GM12892 (cell line): ENCODE measurements at regions not wholly inside any gene's neighbourhood (a gene's known extent, or its start where the extent isn't known, plus 50 kb on each side); places are given as distances from the start of the nearest gene placed in this dataset.
"Not testable (repeated sequence)": the region's sequence is repeated elsewhere in the genome, so short reads cannot be mapped to it uniquely, and the experiment has no call there.

Experiments used
- DNase-seq: peaks from one replicate; pipeline ENCODE4 v3.0.0; 2011; ENCODE audit not compliant: insufficient read length
- FAIRE-seq: peaks from 2 replicates; lab custom pipeline; 2011; peaks lifted over from hg19 to GRCh38; lab: Jason Lieb, UNC
- POLR2A ChIP-seq: IDR thresholded peaks from 2 replicates; pipeline ENCODE4 v1.6.1; 2011; ENCODE audit warnings: low read depth, low read length, control low read depth
- POLR2AphosphoS5 ChIP-seq: IDR thresholded peaks from 2 replicates; pipeline ENCODE4 v1.6.1; 2011; ENCODE audit warnings: low read depth, low read length, control low read depth
- TAF1 ChIP-seq: IDR thresholded peaks from 2 replicates; pipeline ENCODE4 v1.6.1; 2011; ENCODE audit warnings: low read depth, mild to moderate bottlenecking, control low read depth, low read length, borderline replicate concordance

- DNase-seq (no peak), FAIRE-seq (no peak)
- TF ChIP-seq POLR2AphosphoS5, result no peak
- TF ChIP-seq TAF1, result no peak
- TF ChIP-seq POLR2A, result no peak
These were observed 426.7 kb upstream of the ARX start for GRCh38 chrX:25442499-25442898.

DNA sequence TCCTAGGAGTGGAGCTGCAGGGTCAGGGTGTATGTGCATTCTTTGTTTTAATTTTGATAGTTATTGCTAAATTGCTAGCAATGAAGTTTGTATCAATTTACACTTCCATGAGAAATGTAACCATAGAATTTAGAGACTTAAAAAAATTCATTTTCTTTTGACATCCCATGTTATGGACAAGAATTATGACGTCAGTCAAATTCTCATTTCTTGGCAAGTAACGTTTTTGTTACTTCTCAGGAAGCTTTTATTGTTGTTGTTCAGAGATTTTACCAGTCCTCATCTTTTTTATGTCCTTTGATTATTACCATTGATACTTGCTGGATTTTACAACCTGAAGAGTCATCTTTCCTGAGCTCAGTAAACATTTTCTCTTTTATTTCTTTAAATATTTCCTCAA lies 417.5 kb upstream of the ARX start:
- FAIRE-seq, result no peak
- TF ChIP-seq POLR2AphosphoS5 (no peak), TAF1 (no peak), POLR2A (no peak)

DNA sequence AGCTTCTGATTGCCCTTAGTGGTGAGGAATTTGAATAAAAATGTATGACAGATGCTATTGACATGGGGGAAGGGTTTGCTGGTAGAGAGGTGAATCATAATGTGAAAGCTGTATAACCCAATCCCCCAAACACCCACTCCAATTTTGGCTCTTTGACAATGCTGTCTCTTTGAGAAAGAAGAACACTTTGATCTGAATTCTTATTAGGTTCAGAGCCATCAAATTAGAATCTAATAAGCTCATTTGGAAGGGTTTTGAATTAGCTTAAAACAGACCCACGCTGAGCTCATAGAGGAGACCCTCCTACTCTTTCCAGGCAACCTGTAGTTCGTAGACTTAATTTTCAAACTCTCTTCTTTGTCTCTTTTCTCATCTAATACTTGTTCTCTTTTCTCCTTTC lies 416.6 kb upstream of the ARX start:
- no peak for TF ChIP-seq POLR2A
- no peak for TF ChIP-seq TAF1
- no peak for TF ChIP-seq POLR2AphosphoS5
- no peak for DNase-seq
- no peak for FAIRE-seq

More for the DNA sequence above, 417.5 kb upstream of the ARX start:
- DNase-seq, result no peak

- DNase-seq (no peak), FAIRE-seq (no peak)
These were observed 412.2 kb upstream of the ARX start for GRCh38 chrX:25427873-25428555.

GRCh38 chrX:25404163-25404562 lies 388.4 kb upstream of the ARX start:
- DNase-seq, FAIRE-seq: not testable (repeated sequence)

More at GRCh38 chrX:25427873-25428555, 412.2 kb upstream of the ARX start:
- TF ChIP-seq POLR2A (no peak), TAF1 (no peak), POLR2AphosphoS5 (no peak)

GRCh38 chrX:25389266-25389665 lies 373.5 kb upstream of the ARX start:
- DNase-seq (no peak), FAIRE-seq (no peak)

GRCh38 chrX:25383196-25383595 lies 367.4 kb upstream of the ARX start:
- TF ChIP-seq TAF1 (no peak), POLR2A (no peak), POLR2AphosphoS5 (no peak)
- DNase-seq, result no peak
- FAIRE-seq, result no peak

More at GRCh38 chrX:25389266-25389665, 373.5 kb upstream of the ARX start:
- TF ChIP-seq POLR2A (no peak), TAF1 (no peak), POLR2AphosphoS5 (no peak)

DNA sequence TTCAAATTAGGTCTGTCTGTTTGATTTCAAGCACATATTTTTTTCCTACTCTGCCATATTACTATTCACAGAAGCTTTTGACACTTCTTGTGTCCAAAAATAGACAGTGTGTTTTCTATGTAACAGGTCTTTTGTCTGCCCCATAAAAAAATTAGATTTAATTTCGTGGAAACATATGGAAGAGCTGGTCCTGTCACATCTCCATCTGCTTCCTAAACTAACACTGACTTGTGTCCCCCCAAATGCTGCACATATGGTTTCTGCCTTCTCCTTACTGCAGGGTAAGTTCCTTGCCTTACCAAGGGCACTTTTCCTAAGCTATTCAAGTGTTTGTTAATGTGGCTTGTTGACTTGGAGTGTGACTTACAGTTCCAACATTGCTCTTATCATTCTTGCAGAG lies 340.7 kb upstream of the ARX start:
- DNase-seq, result no peak
- TF ChIP-seq POLR2AphosphoS5 (no peak), TAF1 (no peak), POLR2A (no peak)
- FAIRE-seq, result no peak

DNA sequence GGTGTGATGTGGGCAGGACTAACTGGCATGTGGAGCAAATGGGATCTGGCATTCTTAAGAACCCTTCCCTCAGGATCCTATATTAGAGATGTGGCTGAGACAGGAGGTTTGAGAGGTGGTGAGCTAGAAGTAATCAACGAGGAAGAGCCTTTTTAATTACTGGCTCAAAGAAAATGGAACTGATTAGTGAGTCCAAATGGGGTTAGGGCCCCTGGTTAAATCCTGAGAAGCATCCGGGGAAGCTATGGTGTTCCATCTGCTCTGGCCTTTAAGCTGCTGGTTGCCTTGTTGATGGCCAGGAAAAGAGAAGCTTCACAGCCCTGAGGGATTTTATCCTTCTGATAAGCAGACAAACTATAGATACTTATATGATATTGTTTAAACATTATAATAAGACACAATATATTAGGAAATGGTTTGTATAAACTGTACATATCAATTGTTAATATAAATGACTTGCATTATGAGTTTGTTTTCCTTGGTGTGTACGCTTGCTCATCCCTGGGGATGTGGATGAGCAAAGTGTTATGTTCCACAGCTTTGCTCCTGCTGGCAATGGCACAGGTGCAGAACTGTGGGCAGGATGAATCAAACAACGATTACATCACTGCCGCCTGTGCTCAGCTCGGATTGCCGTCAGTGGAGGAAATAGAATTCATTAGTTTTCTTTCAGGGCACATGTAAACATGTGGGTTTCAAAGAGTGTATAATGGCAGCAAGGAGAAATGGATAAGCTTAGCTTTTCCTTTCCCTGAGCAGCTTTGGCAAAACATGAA lies 328.6 kb upstream of the ARX start:
- DNase-seq, result no peak
- no peak for FAIRE-seq
- TF ChIP-seq TAF1 (no peak), POLR2AphosphoS5 (no peak), POLR2A (no peak)

DNA sequence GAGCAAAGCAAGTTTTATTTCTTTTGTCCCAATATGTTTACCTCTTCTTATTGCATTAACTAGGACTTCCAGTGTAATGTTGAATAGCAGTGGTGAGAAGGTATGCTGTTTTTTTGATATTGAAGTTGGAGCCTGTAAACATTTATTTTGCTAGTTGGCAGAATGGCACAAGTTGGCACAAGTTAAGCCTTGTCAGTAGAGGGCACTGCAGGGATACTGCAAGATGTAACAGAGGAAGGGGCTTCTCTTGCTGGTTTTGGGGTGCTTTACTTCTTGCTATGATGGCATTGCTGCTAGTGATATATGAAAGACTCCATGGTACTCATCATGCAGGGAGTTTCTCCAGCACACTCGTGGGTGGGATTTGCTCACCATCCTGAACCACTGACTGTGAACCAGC lies 327.3 kb upstream of the ARX start:
- DNase-seq (no peak), FAIRE-seq (no peak)
- no peak for TF ChIP-seq POLR2A
- no peak for TF ChIP-seq TAF1
- TF ChIP-seq POLR2AphosphoS5, result no peak

- TF ChIP-seq TAF1 (no peak), POLR2AphosphoS5 (no peak), POLR2A (no peak)
- FAIRE-seq, result no peak
- no peak for DNase-seq
These were observed 322.1 kb upstream of the ARX start for GRCh38 chrX:25337841-25338240.

- FAIRE-seq (no peak), DNase-seq (no peak)
- TF ChIP-seq POLR2A, result no peak
- TF ChIP-seq TAF1, result no peak
- TF ChIP-seq POLR2AphosphoS5, result no peak
These were observed 285.2 kb upstream of the ARX start for GRCh38 chrX:25300994-25301393.
